GM12873 (cell line): ENCODE measurements at regions not wholly inside any gene's neighbourhood (a gene's known extent, or its start where the extent isn't known, plus 50 kb on each side); places are given as distances from the start of the nearest gene placed in this dataset.

Source experiments
- TF ChIP-seq, protein P1 (sequence below): IDR thresholded peaks from 2 replicates; pipeline ENCODE4 v1.5.1; 2012; ENCODE audit warnings: low read depth, mild to moderate bottlenecking, moderate library complexity, low read length, control low read depth; ENCODE audit not compliant: insufficient read depth; ENCODE audit errors: missing control alignments

DNA sequence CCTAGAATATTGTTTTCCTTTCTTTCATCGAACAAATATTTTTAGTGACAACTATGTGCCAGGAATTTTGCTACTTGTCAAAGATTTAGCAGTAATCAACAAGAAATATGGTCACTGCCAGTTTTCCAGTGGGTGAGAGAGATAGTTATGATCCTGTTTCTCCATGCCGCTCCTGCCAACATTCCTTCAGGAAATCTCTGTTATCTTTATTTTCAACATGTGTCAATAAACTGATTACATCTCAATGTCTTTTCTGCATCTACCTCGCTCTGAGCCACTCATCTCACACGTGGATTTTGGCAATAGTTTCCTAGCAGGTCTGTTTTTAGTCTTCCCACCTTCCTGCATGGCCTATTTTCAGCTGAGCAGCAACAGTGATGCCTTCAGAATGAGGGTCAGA lies 650.0 kb upstream of the STXBP6 start:
- TF ChIP-seq, protein P1, sequence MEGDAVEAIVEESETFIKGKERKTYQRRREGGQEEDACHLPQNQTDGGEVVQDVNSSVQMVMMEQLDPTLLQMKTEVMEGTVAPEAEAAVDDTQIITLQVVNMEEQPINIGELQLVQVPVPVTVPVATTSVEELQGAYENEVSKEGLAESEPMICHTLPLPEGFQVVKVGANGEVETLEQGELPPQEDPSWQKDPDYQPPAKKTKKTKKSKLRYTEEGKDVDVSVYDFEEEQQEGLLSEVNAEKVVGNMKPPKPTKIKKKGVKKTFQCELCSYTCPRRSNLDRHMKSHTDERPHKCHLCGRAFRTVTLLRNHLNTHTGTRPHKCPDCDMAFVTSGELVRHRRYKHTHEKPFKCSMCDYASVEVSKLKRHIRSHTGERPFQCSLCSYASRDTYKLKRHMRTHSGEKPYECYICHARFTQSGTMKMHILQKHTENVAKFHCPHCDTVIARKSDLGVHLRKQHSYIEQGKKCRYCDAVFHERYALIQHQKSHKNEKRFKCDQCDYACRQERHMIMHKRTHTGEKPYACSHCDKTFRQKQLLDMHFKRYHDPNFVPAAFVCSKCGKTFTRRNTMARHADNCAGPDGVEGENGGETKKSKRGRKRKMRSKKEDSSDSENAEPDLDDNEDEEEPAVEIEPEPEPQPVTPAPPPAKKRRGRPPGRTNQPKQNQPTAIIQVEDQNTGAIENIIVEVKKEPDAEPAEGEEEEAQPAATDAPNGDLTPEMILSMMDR: no peak

DNA sequence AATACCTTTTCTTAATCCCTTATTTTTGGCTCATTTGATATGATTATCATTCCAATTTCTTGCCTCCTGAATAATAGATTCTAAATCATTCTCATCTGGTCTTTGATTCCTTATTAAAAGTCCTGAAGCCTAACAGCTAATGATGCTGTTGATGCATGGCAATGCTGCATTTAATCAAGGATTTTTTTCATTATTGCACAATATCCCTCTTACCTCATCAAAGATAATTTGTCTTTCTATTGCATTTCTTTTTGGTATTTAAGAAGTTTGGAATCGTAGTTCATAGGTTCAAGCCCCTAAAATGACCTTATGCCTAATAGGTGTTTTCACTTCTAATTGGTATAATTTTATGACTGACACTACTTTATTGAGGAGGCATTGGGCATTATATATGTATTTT lies 648.2 kb upstream of the STXBP6 start:
- TF ChIP-seq, protein P1: no peak

DNA sequence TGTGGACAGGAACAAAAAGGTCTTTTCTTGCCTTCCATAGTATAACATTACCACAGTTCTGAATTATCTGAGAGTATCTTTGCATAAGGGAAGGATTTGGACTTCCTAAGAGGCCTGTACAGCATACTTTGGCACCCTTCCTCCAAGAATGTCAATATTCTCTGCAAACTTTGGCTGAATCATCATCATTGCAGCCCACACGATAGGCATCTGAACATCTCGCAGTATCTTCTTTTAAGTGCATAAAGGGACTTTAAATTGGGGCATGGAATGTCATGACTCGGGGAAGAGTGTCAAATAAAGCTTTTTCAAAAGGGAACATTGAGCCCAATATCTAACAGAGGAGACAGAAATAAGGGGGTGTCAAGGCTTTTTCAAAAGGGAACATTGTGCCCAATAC lies 646.2 kb upstream of the STXBP6 start:
- TF ChIP-seq, protein P1: no peak

DNA sequence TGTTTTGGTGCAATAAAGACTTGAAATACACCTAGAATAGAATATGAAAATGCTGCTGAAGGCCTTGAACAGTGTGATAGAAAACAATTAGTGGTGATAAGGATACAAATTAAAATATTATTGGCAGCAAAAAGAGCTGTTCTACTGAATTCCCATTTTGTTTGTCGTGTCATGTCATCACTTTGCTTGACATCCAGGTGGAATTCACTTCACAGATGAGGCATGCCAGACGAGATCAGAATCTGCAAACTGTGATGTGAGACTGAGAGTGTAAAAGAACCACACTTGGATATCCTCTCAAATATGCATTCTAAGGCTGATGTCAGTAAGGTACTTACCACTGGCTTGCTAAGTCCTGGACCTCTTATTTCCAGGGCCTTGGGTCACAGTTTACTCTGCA lies 635.1 kb upstream of the STXBP6 start:
- TF ChIP-seq, protein P1: no peak

DNA sequence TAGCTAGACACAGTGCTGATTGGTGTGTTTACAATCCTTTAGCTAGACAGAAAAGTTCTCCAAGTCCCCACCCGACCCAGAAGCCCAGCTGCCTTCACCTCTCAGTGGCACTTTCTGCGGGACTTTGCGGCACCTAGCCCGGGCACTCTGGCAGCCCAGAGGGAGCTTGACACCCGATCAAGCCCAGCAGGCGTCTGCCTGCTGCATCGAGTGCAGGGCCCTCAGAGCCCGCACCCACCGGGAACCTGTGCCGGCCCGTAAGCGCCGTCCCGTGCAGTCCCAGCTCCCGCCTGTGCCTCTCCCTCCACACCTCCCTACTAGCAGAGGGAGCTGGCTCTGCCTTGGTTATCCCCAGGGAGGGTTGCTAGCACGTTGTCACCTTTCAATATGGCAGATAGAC lies 631.0 kb upstream of the STXBP6 start:
- TF ChIP-seq, protein P1: no peak

DNA sequence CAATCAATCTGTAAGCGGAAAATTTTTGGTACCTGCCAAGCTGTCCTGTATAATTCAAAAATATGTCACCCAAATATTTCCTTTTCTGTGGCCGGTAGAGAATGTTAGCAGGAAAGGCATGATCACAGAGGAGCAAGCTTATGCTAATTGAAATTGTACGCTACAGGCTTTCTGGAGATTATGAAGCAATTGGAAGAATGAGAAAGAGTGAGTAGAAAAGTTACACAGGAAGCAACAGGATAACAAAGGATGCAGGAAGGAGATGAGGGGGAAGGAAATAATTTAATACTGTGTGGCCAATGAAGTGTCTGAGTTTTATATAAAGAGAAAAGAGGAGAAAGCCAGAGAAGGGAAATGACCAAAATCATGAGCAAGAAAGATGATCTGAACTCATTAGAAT lies 627.2 kb upstream of the STXBP6 start:
- TF ChIP-seq, protein P1: no peak

DNA sequence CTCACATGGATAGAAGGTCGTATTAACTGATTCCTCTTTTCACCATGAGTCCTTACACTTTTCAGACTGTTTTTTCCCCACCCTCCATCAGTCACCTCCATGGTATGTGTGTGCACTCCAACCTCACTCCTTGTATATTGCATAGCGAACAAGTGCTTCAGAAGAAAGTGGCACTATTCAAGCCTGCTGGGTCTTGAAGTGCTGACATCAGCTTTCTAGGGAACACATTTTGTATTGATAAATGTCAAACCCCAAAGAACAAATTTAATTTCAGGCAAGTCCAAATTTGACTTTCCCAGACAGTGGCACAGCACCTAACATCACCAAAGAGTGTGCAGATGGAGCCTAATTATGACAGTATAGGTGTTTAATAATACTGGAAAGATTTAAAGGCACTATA lies 617.4 kb upstream of the STXBP6 start:
- TF ChIP-seq, protein P1: no peak

DNA sequence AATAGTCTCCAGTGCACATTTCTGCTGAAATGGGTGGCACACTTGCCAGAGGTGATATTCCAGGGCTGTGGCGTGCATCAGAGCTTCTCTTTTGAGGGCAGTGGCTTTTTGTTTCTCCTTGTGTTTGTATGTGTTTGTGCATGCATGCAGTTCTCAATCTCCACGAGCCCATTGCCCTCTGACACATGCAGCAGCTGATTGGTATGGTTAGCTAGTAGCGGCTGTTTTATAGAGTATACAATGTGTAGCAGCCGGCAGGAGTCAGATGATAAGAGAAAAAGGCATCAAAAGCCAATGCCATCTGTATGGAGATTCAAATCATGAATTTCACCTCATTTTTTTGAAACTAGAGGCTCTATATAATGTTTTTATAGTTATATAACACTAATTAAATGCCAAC lies 616.9 kb upstream of the STXBP6 start:
- TF ChIP-seq, protein P1: no peak
